Mucosa of descending colon (tissue), 3 donors: ENCODE measurements at regions not wholly inside any gene's neighbourhood (a gene's known extent, or its start where the extent isn't known, plus 50 kb on each side); places are given as distances from the start of the nearest gene placed in this dataset.

ENCODE experiments used
- ATAC-seq: fragments of 200-7000 bp; cut with Tn5 transposase; one replicate; pipeline ENCODE4 v1.9.1; 2020; ENCODE audit warnings: mild to moderate bottlenecking, moderate library complexity
- DNase-seq, 3 donors: peaks; one replicate each; pipeline ENCODE4 v3.0.0-alpha.2; 2020
- H3K36me3 ChIP-seq: fragments of 200-600 bp; one replicate; pipeline ENCODE4 v1.8.0; 2021; ENCODE audit warnings: low read depth, mild to moderate bottlenecking
- H3K4me1 ChIP-seq: fragments of 200-600 bp; one replicate; pipeline ENCODE4 v1.8.0; 2021; ENCODE audit warnings: low read depth, mild to moderate bottlenecking
- H3K4me3 ChIP-seq: fragments of 200-600 bp; one replicate; pipeline ENCODE4 v1.8.0; 2021; ENCODE audit warnings: mild to moderate bottlenecking
- H3K9me3 ChIP-seq: fragments of 200-600 bp; one replicate; pipeline ENCODE4 v1.8.0; 2021; ENCODE audit warnings: mild to moderate bottlenecking
- intact Hi-C, 2 donors: fragments of 100-400 bp; cut with DNase I in 1 of 2; cut with micrococcal nuclease in 1 of 2; formaldehyde crosslinking; loops; one replicate each; pipeline versions ENCODE4 v1.11.0 to v1.11.1; 2022; cut with DNase I, micrococcal nuclease
- TF ChIP-seq, protein P1 (sequence below): fragments of 200-600 bp; IDR thresholded peaks from one replicate; pipeline ENCODE4 v1.8.0; 2022; ENCODE audit warnings: antibody characterized with exemption, mild to moderate bottlenecking
- donor health status: DM: no; HTN: no; CAD: no; lungs with moderate emphysema.
- donor health status: DM: no; HTN: no; CAD: no.
- donor health status: DM: no; HTN: yes; CAD: no.

DNA sequence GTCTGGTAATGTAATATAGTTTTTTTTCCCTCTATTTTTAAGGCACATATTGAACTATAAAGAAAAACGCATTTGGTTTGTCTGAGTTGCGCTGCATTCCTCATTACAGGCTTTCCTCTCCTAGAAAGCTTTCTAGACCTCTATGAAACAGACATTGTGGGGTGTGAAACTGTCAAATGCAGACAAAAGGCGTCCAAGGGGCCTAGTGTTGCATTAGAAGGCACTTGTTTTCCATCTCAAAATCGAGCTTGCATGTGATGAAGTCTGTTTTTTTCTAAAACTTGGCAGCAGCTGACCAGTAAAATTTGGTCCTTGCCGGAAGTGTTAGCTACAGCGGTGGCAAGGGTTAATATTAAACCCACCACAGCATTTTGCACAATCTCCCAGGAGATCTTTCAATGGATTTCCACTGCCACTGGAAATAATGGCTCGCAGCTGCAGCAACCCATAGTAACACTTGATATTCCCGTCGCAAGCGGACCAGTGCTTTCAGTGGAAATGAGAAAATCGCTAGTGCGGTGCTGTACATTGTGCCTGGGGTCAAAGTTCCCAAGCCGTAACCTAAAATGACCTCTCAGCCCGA lies 602.6 kb downstream of the KCNJ2 start:
- Histone ChIP-seq H3K4me3 (no peak overlapping the region), H3K36me3 (no peaks in the 10 kb centered on the region), H3K4me1 (no peaks in the 10 kb centered on the region), H3K9me3 (no peaks in the 10 kb centered on the region)
- intact Hi-C loops: no loop called here
- TF ChIP-seq, protein P1, sequence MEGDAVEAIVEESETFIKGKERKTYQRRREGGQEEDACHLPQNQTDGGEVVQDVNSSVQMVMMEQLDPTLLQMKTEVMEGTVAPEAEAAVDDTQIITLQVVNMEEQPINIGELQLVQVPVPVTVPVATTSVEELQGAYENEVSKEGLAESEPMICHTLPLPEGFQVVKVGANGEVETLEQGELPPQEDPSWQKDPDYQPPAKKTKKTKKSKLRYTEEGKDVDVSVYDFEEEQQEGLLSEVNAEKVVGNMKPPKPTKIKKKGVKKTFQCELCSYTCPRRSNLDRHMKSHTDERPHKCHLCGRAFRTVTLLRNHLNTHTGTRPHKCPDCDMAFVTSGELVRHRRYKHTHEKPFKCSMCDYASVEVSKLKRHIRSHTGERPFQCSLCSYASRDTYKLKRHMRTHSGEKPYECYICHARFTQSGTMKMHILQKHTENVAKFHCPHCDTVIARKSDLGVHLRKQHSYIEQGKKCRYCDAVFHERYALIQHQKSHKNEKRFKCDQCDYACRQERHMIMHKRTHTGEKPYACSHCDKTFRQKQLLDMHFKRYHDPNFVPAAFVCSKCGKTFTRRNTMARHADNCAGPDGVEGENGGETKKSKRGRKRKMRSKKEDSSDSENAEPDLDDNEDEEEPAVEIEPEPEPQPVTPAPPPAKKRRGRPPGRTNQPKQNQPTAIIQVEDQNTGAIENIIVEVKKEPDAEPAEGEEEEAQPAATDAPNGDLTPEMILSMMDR: no peak
- DNase-seq (no peak), ATAC-seq (no peak)

DNA sequence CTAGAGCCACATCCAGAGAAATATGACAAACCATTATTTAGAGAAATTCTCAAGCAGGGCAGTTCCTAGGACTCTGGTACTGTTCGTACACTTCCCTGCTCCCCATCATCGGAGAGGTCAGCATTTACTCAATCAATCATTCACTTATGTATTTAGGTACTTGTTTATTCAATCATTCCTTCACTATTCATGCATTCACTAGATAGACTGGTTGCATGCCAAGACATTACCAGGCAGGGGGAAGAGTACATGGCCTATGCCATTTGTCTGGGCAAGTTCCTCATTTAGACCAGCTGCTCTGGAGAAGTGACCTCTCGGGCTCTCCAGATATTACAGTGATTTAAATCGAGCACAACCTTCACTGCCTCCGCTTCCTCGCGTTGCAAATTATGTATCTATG lies 603.4 kb downstream of the KCNJ2 start:
- TF ChIP-seq, protein P1: no peak
- Histone ChIP-seq H3K9me3 (no peaks in the 10 kb centered on the region), H3K36me3 (no peaks in the 10 kb centered on the region), H3K4me1 (no peaks in the 10 kb centered on the region), H3K4me3 (no peak overlapping the region)
- ATAC-seq (no peak), DNase-seq (no peak)
- intact Hi-C loops: no loop called here

DNA sequence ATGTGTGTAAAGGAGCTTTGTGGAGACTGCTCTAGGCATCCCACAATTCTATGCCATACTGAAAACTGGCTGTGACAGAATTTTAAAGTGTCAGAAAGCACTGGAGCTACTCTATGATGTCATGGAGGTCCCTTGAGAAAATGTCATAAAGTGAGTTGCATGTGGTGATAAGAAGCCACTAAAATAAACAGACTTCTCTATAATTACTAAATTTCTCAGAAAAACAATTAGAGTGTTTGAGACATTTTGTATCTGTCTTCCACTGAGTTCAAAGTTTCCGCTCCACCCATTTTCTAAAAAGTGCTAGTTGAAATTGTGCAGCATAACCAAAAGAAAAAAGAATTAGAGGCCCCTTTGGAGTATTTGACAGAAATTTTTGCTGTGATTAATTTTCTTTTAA lies 603.9 kb downstream of the KCNJ2 start:
- TF ChIP-seq, protein P1: no peak
- no peaks in the 10 kb centered on the region for H3K9me3 ChIP-seq
- no peak for ATAC-seq

DNA sequence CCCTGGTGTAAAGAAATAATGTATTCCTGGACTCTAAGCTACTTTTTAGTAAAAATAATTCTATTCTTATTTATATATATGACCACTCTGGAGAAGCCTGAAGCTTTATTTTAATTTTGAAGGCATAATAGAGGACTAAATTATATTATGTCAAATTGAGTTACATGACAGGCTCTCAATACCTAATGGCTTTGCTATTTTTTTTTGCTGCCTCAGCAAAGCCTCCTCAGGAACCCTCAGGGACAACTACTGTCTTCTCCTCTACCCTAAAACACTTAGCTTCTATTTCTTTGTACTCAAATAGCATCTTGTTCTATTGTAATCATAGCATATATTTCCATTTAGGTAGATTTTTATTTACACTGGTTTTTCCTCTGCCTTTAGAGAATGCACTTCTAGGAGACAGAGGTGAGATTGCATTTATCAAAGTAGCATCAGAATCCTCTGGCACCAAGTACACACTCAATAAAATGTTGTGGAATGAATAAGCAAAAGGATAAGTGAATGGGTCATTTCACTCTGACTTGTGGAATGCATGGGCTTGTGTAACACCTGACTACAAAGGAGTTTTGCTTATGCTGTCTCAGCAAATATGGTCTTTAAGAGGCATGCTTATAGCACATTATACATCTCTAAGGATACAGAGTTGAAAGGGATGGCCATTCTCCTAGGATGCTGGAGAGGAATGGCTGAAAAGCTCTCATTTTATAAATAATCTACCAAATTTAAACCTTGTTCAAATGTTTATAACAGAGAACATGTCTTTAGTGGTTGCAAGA lies 605.2 kb downstream of the KCNJ2 start:
- H3K4me1 ChIP-seq: no peaks in the 10 kb centered on the region
- H3K36me3 ChIP-seq: no peaks in the 10 kb centered on the region
- no peak for DNase-seq
- no peak overlapping the region for H3K4me3 ChIP-seq
- intact Hi-C loops: no loop called here
- TF ChIP-seq, protein P1: no peak
- no peak for ATAC-seq
- no peaks in the 10 kb centered on the region for H3K9me3 ChIP-seq

More for the DNA sequence above, 603.9 kb downstream of the KCNJ2 start:
- no peak overlapping the region for H3K4me3 ChIP-seq
- intact Hi-C loops: no loop called here
- H3K4me1 ChIP-seq: no peaks in the 10 kb centered on the region
- DNase-seq: no peak
- no peaks in the 10 kb centered on the region for H3K36me3 ChIP-seq

DNA sequence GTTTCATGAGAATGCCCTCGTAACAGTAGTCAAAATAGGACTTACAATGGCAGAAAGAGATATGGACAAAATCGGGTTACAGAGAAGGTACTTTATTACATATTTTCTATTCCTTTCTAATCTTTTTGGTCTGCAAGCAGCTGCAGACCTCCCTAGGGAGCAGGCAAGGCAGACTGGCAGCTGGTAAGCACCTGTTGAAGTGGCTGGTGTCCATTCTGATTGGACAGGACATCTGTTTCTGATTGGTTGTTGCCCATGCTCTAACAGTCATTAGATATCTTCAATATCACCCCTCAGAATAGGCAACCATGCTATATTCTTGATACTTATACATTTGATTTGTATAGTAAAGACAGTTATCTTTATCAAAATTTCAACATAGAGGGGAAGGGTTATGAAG lies 606.3 kb downstream of the KCNJ2 start:
- no peaks in the 10 kb centered on the region for H3K36me3 ChIP-seq
- H3K4me1 ChIP-seq: no peaks in the 10 kb centered on the region
- no peaks in the 10 kb centered on the region for H3K9me3 ChIP-seq
- ATAC-seq (no peak), DNase-seq (no peak)
- H3K4me3 ChIP-seq: no peak overlapping the region
- TF ChIP-seq, protein P1: no peak
- intact Hi-C loops: no loop called here
